Breast epithelium (tissue), 3 donors: ENCODE measurements at regions not wholly inside any gene's neighbourhood (a gene's known extent, or its start where the extent isn't known, plus 50 kb on each side); places are given as distances from the start of the nearest gene placed in this dataset.

ENCODE experiments used
- POLR2A ChIP-seq: fragments of 450-650 bp; IDR thresholded peaks from one replicate; pipeline ENCODE4 v1.6.1; 2016; ENCODE audit warnings: antibody characterized with exemption, mild to moderate bottlenecking, moderate library complexity
- POLR2AphosphoS5 ChIP-seq, 3 donors: sonication (generic); formaldehyde crosslinking; IDR thresholded peaks; one replicate each; pipeline ENCODE4 v1.6.1; 2017; ENCODE audit warnings: antibody characterized with exemption in 3 of 3
- TF ChIP-seq, protein P1 (sequence below), 3 donors: fragments of 450-650 bp; IDR thresholded peaks; one replicate each; pipeline ENCODE4 v1.5.1; 2016 to 2017; ENCODE audit warnings: antibody characterized with exemption in 3 of 3, mild to moderate bottlenecking in 3 of 3, moderate library complexity in 3 of 3

DNA sequence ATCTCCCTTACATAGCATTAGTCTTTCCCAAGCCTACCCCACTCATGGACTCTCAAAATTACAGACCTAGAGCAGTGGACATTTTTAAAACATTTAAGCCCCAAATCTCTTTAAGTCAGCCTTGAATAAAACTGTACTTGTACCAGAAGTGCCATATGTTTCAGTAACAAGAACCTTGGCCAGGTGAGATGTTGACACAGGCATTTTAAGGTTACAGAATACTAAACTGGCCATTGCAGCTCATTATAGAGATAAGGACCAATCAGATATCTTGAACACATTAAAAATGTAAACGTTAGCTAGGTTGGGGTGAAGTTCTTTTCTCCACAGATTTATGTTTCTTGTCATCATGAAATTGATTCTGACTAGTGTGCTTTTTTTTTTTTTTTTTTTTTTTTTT is 103.8 kb upstream of the MIER3 start:
- TF ChIP-seq POLR2AphosphoS5 (IDR thresholded peaks at IDR 0.05) (no peak), POLR2A (no peak)
- TF ChIP-seq, protein P1, sequence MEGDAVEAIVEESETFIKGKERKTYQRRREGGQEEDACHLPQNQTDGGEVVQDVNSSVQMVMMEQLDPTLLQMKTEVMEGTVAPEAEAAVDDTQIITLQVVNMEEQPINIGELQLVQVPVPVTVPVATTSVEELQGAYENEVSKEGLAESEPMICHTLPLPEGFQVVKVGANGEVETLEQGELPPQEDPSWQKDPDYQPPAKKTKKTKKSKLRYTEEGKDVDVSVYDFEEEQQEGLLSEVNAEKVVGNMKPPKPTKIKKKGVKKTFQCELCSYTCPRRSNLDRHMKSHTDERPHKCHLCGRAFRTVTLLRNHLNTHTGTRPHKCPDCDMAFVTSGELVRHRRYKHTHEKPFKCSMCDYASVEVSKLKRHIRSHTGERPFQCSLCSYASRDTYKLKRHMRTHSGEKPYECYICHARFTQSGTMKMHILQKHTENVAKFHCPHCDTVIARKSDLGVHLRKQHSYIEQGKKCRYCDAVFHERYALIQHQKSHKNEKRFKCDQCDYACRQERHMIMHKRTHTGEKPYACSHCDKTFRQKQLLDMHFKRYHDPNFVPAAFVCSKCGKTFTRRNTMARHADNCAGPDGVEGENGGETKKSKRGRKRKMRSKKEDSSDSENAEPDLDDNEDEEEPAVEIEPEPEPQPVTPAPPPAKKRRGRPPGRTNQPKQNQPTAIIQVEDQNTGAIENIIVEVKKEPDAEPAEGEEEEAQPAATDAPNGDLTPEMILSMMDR (IDR thresholded peaks at IDR 0.05): no peak
